T-helper 1 cell (primary cell): ENCODE measurements at regions not wholly inside any gene's neighbourhood (a gene's known extent, or its start where the extent isn't known, plus 50 kb on each side); places are given as distances from the start of the nearest gene placed in this dataset.

Experiments used
- DNase-seq, 5 donors: peaks; one replicate each; pipeline ENCODE4 v3.0.0-alpha.2; 2012 to 2020

DNA sequence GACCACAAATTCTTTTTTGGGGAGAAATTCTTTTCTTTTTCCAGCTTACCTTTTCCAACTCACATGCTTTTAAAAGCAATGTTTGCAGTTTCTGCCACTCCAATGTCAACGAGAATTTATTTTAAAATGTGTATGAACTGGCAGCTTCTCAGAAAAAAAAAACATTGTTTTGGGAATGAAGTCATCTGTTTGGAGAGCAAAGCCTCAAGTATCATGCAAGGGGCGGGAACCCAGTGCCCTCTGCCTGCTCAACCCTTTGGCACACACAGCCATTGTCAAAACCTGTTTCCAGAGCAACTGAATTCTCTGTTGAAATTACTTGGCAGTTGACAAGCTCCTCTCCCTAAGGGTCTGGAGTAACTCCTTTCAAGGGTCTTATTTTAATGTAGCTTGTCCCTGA, 128.5 kb downstream of the QPCT start:
- DNase-seq = no peak

DNA sequence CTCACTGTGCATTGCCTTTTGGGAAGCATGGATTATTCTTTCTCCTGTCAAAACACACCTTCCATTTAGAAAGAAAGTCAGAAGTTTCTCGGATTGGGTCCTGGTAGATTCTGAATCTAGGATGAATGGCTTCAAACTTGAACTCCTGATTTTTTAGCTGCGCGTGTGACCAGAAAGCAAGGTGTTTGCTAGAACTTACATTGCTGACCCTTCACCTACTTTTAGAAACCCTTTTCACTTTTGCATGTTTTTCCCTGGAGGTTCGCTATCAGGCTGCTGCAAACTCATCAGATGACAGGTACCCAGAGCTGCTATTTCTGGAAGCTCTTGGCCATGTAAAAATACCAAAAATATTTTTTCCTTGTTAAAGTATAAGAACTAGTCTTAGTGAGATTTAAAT, 132.0 kb downstream of the QPCT start:
- DNase-seq = no peak

DNA sequence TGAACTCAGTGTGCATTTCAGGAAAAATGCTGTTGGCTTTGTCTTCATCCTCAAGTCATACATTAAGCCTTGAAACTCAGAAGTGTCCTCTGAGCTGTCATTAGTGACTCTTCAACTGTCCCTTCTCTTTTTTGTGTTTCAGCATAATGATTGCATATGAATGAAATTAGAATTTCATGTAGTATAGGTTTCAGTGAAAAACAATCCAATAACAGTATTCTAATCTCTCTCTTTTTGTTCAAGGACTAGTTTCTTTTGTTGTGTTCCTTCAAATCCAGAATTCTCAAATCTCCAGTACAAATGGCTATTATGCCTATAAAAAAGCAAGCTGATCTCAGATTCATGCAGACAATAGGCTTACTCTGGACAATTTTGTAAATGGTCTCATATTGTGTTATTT, 133.5 kb downstream of the QPCT start:
- no peak for DNase-seq

DNA sequence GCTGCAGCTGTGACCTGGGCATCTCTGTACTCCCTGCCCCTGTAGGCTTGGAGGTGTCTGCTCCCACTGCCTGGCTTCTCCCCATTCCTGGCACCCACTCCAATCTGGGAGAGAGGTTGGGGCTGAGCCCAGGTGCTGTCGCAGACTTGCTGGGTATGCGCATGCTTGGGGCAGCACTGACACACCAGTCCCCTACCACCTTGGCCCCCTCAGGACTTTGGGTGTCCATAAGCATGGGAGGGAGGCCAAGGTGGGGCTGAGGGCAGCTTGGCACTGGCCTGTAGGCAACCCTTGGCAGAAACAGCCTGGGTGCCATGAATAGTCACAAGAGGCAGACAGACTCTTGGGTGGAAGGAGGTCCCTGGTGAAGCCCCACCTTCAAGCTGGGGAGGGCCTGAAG, 136.8 kb downstream of the QPCT start:
- DNase-seq = no peak

DNA sequence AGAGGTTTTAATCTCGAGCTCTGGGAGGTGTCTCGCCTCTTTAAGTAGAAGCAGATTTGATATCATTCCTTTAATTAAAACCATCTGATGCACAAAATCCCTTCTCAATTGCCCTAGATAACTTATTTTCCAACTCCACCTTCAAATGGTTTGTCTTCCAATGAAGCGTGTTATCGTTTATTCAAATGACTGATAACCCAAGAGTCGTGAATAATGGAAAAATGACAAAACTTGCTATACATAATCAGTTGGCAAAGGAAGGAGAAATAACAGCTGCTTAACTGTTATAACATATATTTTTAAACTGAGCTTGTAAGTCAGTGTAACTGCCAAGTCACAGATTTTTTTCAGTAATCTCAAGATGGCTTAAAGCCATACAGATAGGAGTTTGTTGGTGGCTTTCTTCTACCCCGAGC, 144.6 kb downstream of the QPCT start:
- no peak for DNase-seq

DNA sequence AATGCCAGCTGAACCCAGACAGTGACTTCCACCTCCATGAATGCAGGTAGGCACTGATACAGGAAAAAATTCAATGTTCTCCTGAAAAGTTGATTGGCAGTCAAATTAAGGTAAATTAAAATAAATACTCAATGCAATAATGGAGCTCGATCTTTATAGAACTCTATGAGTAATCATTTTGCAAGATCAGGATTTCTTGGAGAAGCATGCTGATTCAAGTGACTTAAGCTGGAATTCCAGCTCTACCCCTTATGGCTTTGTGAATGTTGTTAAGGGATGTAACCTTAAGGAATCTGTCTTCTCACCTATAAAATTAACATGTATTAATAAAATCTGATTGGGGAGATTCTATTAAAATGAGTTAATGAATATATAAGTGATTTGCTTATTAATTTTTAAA, 145.1 kb downstream of the QPCT start:
- DNase-seq = no peak

DNA sequence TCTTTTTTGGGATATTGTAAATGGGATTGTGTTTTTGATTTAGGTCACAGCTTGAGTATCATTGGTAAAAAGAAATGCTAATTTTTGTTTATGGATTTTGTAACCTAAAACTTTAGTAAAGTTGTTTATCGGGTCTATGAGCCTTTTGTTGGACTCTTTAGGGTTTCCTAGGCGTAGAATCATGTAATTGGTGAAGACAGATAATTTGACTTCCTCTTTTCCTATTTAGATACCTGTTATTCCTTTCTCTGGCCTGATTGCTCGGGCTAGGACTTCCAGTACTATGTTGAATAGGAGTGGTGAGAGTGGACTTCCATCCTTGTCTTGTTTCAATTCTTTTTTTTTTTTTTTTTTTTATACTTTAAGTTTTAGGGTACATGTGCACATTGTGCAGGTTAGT, 149.0 kb downstream of the QPCT start:
- no peak for DNase-seq

DNA sequence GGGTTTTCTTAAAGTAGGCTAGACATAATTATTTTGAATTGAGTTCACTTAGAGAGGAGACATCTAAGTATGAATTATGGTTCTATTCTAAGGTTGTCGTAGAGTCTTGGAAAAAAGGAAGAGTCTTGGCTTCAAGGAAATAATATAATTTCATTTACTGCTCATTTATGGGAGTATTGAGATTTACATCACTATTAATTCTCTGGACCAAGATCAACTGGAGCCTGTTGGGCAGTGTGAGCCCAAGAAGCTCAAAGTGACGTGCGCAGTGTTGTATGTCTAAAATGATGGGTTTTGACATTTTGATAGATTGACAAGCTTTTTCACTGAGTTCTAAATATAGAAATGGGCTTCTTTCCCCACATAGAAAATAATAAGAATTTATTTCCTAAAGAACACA, 154.7 kb downstream of the QPCT start:
- DNase-seq = no peak

DNA sequence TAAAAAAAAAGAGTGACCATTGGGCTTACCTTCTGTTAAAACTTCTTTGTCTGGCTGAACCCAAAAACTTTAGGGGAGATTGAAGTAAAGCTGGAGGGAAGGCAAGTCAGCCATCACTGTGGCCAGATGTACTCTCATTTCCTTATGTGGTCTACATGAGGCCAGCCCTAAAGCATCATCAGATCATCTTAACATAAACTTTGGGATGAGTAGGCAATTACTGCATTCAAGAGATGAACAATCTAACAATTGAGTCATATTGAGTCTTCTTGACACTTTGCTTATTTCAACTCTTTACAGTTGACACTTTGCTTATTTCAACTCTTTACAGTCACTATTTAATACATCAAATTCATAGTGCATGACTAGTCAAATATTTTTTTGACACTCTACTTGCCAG, 155.6 kb downstream of the QPCT start:
- peak in 1 of 5 donors; percentile 11 for DNase-seq

DNA sequence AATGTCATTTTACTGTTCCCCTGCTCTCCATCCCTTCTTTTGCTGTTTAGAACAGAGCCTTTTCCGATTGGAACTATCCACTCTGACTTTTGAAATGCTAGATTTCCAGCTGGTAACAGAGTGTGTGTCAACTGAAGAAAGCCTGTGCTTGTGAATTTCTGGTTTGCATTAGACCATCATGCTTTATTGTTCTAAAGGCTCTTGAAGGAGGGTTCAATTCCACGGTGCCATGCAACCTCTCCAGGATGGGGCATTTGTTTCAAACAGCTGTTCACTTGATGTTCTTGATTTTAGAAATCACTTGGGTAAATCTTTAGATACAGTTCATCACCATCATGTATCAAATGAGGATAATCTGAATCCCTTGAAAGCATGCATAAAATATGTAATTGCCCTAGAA, 156.7 kb downstream of the QPCT start:
- no peak for DNase-seq

DNA sequence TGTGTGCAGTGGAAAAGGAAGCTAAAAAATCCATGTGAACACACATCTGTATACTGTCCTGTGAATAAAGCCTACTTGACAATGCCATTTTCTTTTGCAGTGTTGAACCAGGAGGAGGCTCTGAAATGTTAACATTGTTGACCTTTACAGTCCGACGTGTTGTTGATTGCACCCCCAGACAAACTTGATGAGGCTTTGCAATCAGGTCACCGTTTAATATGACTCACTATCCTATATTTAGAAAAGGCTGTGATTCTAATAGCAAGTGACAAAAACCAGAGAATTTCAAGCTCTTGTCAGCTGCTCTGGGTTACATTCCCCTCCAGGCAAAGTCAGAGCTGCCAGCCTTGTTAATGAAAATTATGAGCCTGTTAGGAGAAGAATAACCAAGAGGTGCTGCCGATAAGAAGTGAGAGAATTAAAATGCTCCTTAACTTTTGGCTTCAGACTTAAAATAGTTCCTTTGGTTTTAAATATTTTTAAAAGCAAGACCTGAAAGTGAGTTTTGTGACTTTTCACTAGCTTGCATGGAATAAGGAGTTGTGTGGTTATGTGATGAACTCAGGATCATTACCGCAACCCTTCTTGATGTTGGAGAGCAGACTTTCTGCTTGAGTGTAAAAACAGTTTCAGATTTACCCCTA, 162.1 kb downstream of the QPCT start:
- DNase-seq = no peak

DNA sequence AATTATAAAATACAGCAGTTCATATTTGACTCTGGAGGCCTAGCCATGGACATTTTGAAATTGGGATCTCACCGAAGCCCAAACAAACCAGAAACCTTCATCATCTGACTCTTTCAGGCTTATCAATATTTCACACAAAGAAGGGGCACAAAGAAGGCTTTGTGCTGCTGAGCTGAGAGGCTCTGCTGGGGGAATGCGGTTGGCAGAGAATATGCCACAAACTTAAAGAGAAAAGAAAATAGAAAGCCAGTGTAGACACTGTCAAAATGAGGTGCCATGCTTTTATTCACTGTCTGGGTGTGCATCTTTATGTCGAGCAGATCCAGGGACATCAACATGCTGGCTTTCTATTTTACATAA, 162.6 kb downstream of the QPCT start:
- no peak for DNase-seq

DNA sequence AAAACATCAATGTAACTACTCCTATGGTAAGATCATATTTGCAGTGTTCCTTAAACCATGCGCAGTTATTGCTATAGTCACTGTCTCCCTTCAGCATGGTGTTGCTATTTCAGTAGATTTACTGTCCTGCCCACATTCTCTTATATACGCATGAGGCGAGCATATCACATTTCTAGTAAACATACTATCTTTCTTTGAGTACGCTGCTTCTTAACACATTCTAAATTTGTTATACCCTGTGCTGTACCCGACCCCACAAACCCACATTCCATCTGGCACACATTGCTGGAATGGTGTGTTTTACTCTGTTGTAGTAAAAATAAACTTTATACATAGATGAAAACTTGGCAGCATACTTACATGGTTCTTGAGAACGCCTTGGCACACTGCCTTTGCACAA, 163.3 kb downstream of the QPCT start:
- DNase-seq = no peak

DNA sequence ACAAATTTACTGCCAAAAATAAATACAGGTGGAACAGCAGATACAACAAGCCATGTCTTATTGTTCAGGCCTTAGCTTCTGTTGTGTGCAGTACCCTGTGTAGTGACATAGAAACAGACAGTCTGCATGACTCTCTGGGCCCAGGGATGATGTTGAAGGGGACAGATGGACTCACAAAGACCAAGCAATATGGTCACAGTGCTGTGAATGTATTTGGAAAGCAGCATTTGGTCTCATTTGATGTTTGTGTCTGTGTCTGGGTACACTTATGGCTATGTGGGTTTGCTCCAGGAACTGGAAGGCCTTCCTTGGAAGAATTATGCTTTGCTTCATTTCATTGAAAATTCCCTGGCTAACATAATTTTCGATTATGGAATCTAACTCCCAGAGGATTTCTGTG, 158.5 kb downstream of the CDC42EP3 start:
- no peak for DNase-seq

DNA sequence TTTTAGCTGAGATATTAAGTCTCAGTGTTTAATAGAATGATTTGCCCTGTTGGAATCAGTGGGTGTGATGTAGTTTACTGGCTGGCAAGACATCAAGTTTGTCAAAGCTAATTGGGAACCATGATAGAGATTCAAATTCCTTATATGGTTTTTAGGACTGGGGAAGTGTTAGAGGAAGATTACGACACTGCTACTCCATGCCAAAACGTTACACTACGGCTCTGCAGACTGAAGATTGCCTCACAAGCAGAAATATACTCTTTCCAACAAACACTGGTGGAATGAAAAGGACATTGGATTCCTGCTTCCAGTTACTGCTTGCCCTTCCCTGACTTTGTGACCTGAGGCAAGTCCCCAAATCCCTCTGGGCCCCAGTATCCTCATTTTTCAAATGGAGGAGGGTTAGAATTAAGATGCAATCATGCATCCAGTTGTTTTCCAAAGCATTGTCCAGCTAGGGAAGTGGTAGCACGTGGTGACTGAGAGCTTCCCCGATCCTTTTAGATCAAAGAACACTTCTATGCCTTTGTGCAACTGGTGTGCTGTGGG, 147.6 kb downstream of the CDC42EP3 start:
- no peak for DNase-seq

DNA sequence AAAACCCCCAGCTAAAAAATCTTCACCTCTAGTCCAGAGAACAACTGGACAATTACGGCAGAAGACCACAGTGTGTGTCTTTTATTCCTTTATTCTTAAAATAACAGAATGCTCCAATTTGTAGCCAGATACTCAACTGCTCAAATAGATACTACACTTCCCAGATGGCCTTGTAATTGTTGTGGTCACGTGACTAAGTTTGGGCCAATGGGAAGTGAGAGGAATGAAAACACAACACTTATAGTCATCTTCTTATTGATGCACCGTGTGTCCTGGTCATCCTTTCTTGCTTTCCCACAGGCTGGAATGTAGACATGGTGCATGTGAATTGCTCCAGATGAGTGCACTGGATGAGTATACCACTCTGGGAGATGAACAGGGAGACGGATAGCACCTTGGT, 145.1 kb downstream of the CDC42EP3 start:
- DNase-seq = no peak

DNA sequence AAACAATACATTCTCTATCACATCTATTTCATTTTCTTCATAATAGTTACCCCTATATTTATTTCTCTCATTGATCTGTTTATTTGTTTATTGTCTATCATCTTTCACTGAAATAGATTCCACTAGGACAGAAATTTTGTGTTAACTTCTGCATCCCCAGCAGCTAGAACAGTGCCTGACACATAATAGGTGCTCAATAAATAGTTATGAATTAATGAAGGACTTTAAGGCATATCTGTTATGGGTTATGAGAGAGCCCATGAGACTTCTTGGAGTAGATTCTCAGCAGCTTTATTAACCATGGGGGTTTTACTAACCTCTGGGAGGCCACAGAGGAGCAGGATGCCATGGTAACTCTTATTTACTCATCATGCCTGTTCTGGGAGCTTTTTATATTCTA, 144.6 kb downstream of the CDC42EP3 start:
- DNase-seq = no peak

DNA sequence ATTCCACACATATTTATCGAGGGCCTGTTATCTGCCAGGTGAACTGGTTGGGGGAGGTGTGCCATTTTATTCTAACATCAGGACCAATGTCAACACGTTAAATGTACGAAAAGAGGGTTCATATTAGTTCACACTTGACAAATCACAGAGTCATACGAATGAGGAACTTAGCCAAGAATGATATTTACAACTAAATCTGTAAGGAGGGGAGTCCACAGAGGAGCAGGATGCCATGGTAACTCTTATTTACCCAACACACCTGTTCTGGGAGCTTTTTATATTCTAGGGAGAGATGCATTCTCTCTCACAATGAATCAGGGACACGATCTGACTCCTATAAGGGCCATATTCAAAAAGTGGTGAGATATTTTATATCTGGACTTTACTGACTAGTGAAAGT, 144.1 kb downstream of the CDC42EP3 start:
- no peak for DNase-seq

DNA sequence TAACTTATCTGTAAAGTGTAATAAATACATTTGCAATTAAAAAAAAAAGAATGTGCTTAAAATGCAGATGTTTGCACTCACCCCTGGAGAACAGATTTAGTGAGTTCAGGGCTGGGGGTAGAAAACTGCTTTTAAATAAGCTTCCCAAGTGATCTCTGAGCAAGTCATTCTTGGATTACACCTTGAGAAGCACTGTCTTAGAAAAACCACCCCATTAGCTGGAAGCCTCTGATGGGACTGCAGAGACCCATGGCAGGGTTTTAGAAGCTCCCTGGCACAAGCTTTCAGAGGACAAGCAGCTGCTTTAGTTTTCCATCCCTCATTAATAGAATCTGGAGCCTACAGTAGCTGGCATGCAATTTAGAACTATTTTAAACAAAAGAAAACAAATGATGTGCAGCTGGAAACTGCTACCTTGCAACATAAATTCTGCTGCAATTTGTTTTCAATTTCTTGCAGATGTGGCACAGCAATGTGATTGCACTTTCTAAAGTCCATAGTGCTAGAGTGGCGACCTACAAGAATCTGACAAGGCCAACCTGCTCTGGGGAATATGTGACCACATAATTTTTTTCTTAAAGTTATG, 141.5 kb downstream of the CDC42EP3 start:
- DNase-seq = no peak

DNA sequence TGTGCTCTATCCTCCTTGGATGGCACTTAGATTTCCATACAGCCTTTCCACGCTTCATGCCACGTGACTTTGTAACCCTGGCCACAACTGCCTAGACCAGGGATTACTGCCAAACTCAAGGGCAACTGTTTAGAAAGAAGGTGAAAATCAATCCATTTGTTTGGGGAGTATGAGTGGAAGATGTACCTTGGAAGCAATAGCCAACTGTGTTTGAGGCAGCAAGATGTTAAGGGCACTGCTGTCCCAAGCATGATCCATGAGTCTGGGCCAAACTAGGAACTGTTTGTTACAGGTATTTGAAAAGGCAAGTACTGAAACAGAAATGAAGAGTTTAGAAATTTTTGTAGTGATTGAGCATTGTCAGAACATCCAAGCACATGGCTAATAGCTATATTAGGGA, 138.9 kb downstream of the CDC42EP3 start:
- DNase-seq = no peak

DNA sequence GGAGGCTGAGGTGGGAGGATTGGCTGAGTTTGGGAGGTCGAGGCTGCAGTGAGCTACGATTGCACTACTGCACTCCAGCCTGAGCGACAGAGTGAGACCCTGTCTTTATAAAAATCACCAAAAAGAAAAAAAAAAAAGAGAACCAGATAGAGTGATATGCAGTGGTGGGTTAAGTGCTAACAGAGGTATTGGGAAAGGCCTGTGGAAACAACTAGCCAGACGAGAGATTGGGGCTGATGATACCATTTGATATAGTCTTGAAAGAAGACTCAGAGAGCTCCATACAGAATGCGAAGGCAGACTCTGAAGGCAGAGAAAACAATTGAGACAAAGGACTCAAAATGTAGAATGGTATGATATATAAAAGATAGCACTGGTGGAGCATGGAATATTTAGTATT, 134.1 kb downstream of the CDC42EP3 start:
- DNase-seq = no peak

DNA sequence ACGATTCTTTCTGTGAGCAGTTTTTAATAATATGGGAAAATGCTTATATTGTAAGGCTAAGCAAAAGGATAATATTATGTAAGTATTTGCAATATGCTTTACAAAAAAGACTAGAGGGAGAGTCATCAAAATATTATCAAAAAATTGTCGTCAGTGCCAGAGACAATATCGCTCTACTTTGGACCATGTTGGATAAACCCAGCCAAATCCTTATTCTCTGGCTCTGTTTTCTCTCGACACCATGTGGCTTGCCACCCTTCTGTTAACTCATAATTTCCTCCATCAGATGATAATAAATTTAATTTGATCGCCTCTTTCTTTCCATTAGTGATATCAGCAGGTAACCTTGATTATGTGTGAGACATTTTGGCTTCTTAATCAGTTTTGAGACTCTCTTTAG, 129.9 kb downstream of the CDC42EP3 start:
- DNase-seq = no peak

DNA sequence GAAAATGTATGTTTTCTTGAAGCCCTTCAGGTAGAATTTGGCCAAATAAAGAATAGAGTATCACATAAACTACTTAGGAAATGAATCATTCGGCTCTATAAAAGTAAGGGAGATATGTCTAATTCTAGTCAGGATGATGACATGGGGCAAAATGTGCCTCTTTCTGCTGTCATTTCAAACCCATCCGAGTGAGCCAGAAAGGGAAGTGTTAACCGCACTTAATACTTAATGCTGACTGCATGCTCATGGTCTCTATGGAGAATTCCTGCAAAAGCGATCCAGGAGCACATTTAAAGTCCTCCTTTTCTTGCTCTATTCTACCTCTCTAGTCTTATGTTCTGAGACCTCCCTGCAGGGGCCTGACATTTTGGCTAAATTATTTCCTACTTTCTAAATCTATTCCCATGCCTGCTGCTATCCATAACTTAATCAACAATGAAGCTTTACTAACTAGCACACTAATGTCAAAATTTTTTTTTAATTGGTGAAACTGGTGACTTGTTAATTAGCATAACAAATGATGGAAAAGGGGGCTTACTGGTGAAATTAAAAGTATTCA, 127.4 kb downstream of the CDC42EP3 start:
- no peak for DNase-seq

DNA sequence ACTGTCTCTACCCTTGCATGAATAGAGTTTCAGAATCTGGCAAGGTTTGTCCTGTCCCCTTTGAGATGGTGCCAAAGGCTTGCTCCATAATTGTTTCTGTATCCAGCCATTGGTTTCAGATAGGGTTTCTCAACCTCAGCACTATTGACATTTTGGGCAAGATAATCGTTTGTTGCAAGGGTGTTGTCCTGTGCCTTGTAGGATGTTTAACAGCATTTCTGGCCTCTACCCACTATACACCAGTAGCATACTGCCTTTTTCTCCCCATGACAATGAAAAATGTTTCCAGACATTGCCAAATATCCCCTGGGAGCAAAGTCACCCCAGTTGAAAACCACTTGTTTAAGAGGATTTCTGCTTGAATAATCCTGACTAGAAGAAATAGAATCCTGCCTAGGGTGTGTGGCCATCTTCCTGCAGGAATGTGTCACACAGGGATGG, 126.8 kb downstream of the CDC42EP3 start:
- DNase-seq = no peak

DNA sequence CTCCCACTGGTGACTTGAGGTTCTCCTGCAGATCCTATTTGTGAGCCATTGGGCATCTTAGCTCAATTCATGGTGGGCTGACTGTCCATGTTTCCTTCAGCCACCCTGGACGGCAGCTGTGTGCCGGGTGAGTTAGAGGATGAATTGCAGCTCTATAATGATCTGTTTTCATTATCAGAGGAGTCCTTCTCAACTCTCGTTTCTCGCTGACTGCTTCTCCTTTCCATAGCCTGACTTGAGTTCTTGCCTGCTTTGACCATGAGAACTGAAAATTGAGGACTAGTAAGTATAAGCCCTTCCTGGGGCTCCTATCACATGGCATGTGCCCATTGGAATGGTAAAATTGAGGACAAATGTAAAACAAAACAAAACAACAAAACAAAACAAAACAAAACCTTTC, 121.8 kb downstream of the CDC42EP3 start:
- no peak for DNase-seq
